HUES64 (cell line): ENCODE measurements at regions not wholly inside any gene's neighbourhood (a gene's known extent, or its start where the extent isn't known, plus 50 kb on each side); places are given as distances from the start of the nearest gene placed in this dataset.
"Not testable (repeated sequence)": the region's sequence is repeated elsewhere in the genome, so short reads cannot be mapped to it uniquely, and the experiment has no call there.

Experiments
- H3K27ac ChIP-seq: 2 replicates; pipeline ENCODE4 v1.7.0; 2013; ENCODE audit warnings: low read depth, low read length, inconsistent platforms
- H3K27me3 ChIP-seq: 2 replicates; pipeline ENCODE4 v1.6.1; 2013; ENCODE audit warnings: mild to moderate bottlenecking, low read length; ENCODE audit not compliant: insufficient read depth
- H3K36me3 ChIP-seq: 2 replicates; pipeline ENCODE4 v1.6.1; 2013; ENCODE audit warnings: mild to moderate bottlenecking, low read length; ENCODE audit not compliant: insufficient read depth
- H3K4me1 ChIP-seq: 2 replicates; pipeline ENCODE4 v1.6.1; 2013; ENCODE audit warnings: mild to moderate bottlenecking, low read length, moderate library complexity; ENCODE audit not compliant: insufficient read depth
- H3K4me3 ChIP-seq: 2 replicates; pipeline ENCODE4 v1.5.1; 2013; ENCODE audit warnings: mild to moderate bottlenecking, low read length, moderate library complexity
- H3K9ac ChIP-seq: 2 replicates; pipeline ENCODE4 v1.6.1; 2013; ENCODE audit warnings: mild to moderate bottlenecking, low read depth, low read length
- H3K9me3 ChIP-seq: 2 replicates; pipeline ENCODE4 v1.6.1; 2013; ENCODE audit warnings: low read depth, low read length; ENCODE audit not compliant: insufficient read depth
- WGBS: fragments of 150-250, 120-280 bp; methylation state at CpG from one replicate; pipeline ENCODE4 v1.1.7; 2013; ENCODE audit warnings: missing lambda C conversion rate; 5-methylcytosine and 5-hydroxymethylcytosine counted together

GRCh38 chr2:111376272-111376970 is 255.7 kb downstream of the BCL2L11 start:
- H3K27ac ChIP-seq, H3K4me3 ChIP-seq, H3K9me3 ChIP-seq, H3K9ac ChIP-seq, H3K27me3 ChIP-seq, H3K36me3 ChIP-seq, H3K4me1 ChIP-seq: not testable (repeated sequence)
- 88% methylated on average over 1 of the region's 9 CpGs for WGBS

- H3K4me3 ChIP-seq, H3K9ac ChIP-seq, H3K9me3 ChIP-seq, H3K4me1 ChIP-seq, H3K27ac ChIP-seq, H3K36me3 ChIP-seq, H3K27me3 ChIP-seq: not testable (repeated sequence)
- WGBS, result 81% methylated on average over 3 of the region's 7 CpGs
Measured at GRCh38 chr2:111376971-111377352, 256.2 kb downstream of the BCL2L11 start.

- not testable (repeated sequence) for H3K9ac ChIP-seq, H3K36me3 ChIP-seq, H3K27ac ChIP-seq, H3K4me3 ChIP-seq, H3K9me3 ChIP-seq, H3K4me1 ChIP-seq, H3K27me3 ChIP-seq
- 92% methylated on average over 4 of the region's 13 CpGs for WGBS
Measured at GRCh38 chr2:111377386-111377959, 256.8 kb downstream of the BCL2L11 start.

- H3K27me3 ChIP-seq, H3K9ac ChIP-seq, H3K4me1 ChIP-seq, H3K27ac ChIP-seq, H3K4me3 ChIP-seq, H3K36me3 ChIP-seq, H3K9me3 ChIP-seq: not testable (repeated sequence)
- no CpG with 5 or more reads among the region's 3 CpGs for WGBS
Measured at GRCh38 chr2:111378348-111378747, 257.6 kb downstream of the BCL2L11 start.

- not testable (repeated sequence) for H3K4me1 ChIP-seq, H3K27me3 ChIP-seq, H3K36me3 ChIP-seq, H3K9ac ChIP-seq, H3K4me3 ChIP-seq, H3K9me3 ChIP-seq, H3K27ac ChIP-seq
- 87% methylated on average over 4 of the region's 5 CpGs for WGBS
Measured at GRCh38 chr2:111380733-111381439, 260.2 kb downstream of the BCL2L11 start.

GRCh38 chr2:111381530-111382306 is 261.0 kb downstream of the BCL2L11 start:
- 92% methylated on average over 6 of the region's 11 CpGs for WGBS

GRCh38 chr2:111382507-111382906 is 261.8 kb downstream of the BCL2L11 start:
- H3K9me3 ChIP-seq, H3K27me3 ChIP-seq, H3K4me3 ChIP-seq, H3K36me3 ChIP-seq, H3K27ac ChIP-seq, H3K9ac ChIP-seq, H3K4me1 ChIP-seq: not testable (repeated sequence)
- WGBS, result 100% methylated on average over 2 of the region's 3 CpGs

More at GRCh38 chr2:111381530-111382306, 261.0 kb downstream of the BCL2L11 start:
- H3K9me3 ChIP-seq, H3K27me3 ChIP-seq, H3K4me3 ChIP-seq, H3K27ac ChIP-seq, H3K9ac ChIP-seq, H3K36me3 ChIP-seq, H3K4me1 ChIP-seq: not testable (repeated sequence)

- not testable (repeated sequence) for H3K4me3 ChIP-seq, H3K9ac ChIP-seq, H3K9me3 ChIP-seq, H3K4me1 ChIP-seq, H3K36me3 ChIP-seq, H3K27ac ChIP-seq, H3K27me3 ChIP-seq
- WGBS, result 97% methylated on average over 9 of the region's 12 CpGs
Measured at GRCh38 chr2:111383311-111383710, 262.6 kb downstream of the BCL2L11 start.

- not testable (repeated sequence) for H3K9ac ChIP-seq, H3K27me3 ChIP-seq, H3K27ac ChIP-seq, H3K4me3 ChIP-seq, H3K9me3 ChIP-seq, H3K36me3 ChIP-seq, H3K4me1 ChIP-seq
- 90% methylated on average over 4 of the region's 8 CpGs for WGBS
Measured at GRCh38 chr2:111385226-111385957, 264.7 kb downstream of the BCL2L11 start.

GRCh38 chr2:111390605-111391004 is 269.9 kb downstream of the BCL2L11 start:
- H3K9ac ChIP-seq, H3K4me1 ChIP-seq, H3K27ac ChIP-seq, H3K4me3 ChIP-seq, H3K9me3 ChIP-seq, H3K36me3 ChIP-seq, H3K27me3 ChIP-seq: not testable (repeated sequence)
- 100% methylated on average over 1 of the region's 2 CpGs for WGBS
